ENCODE measurements at regions not wholly inside any gene's neighbourhood (a gene's known extent, or its start where the extent isn't known, plus 50 kb on each side); places are given as distances from the start of the nearest gene placed in this dataset.
"Not testable (repeated sequence)": the region's sequence is repeated elsewhere in the genome, so short reads cannot be mapped to it uniquely, and the experiment has no call there.

DNA sequence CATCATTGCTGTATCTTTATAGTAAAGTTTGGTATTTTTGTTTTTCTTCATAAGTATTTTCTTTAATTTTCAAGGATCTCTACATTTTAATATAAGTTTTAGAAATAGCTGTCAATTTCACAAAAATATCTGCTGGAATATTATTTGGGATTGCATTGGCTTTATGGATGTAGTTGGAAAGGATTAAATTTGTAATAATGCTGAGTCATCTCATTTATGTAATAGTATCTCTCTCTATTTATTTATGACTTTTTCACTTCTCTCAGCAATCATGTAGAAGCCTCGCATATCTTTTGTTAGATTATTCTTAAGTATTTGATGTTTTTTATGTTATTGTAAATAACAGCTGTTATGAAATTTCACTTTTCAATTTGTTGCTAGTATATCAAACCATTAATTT lies 223.1 kb upstream of the POGK start:
- DNase-seq (ENCODE audit: low spot score) = no peak

DNA sequence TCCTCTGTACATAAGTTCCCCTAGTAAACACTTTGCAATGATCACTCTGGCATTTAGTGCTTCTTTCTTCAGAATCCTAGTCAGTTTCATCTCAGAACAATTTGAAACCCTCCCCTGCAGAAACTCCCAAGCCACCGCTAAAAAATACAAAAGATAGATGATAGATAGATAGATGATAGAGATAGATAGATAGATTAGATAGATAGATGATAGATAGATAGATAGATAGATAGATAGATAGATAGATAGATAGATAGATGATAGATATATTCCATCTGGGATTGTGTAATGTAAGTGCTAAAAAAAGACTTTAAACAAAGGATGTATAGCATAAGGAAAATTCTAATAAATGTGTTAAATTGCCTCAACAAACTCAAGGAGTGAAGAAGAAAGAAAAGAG lies 212.6 kb upstream of the POGK start:
- DNase-seq (ENCODE audit: low spot score) = no peak

DNA sequence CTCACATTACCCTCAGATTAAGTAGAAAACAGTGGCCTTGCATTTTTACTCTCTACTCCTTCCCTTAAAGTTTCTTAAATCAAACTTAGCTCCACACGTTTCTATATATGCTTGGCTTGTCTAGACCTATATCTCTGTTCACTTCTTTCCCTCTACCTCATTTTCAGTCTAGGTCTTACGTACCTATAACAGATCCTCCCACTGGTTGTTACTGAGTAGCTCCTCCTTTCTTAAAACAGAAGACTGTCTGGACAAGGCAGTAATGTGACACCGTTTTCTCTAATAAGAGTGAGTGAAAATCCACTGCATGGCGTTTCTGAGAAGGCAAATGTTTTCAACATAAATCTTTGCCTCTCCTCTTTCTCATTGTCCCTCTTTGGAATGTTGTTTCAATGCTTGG lies 211.7 kb upstream of the POGK start:
- DNase-seq (ENCODE audit: low spot score) = no peak

DNA sequence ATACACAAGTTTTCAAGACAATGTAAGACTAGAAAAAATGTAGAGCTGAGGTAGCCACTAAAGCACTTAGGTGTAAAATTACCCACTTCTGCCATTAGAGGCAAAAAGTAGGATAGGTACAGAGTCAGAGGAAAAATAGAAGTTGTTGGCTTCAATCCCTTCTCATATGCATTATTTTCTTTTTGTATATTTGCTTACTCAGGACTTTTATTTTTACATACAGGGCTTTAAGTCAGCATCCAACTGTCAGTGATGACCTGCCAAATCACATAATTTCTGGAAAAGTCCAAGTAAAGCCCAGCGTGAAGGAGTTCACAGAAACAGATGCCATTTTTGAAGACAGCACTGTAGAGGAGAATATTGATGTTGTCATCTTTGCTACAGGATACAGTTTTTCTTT lies 211.0 kb upstream of the POGK start:
- no peak for DNase-seq (ENCODE audit: low spot score)

DNA sequence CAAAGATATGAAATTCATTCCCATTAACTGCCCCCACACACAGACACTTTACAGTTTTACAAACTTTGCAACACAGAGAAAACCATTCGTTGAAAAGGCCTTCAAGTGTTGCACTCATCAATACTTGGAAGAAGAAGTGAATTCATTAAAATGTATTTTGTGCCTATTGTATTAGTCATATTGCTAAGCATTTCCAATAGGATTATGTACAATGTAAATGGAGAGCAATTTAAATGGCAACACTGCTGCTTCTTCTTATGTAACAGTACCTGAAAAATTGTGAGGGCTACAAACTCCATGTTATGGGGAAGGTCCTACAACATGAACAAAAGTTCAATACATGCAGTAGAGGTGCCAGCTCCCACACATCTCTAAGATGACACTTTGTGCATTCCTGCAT lies 209.3 kb upstream of the POGK start:
- DNase-seq (ENCODE audit: low spot score) = no peak

DNA sequence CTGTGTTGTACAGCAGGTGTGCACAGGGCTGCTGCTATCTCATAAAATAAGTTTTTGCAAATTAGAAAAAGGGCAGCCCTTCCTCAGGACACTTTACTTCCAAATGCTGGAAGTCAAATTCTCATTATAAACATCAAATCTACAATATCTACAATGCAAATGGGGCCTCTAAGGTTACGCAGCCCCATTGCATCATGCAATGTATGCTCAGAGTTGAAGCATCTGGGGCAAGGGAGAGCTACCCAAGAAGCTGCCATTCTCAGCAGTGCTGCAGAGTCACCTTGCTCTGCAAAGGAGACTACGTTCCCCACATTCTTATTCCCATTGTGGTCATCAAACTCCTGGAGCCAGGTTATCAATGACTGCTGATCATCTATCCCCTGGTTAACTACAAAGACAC lies 208.9 kb upstream of the POGK start:
- no peak for DNase-seq (ENCODE audit: low spot score)

DNA sequence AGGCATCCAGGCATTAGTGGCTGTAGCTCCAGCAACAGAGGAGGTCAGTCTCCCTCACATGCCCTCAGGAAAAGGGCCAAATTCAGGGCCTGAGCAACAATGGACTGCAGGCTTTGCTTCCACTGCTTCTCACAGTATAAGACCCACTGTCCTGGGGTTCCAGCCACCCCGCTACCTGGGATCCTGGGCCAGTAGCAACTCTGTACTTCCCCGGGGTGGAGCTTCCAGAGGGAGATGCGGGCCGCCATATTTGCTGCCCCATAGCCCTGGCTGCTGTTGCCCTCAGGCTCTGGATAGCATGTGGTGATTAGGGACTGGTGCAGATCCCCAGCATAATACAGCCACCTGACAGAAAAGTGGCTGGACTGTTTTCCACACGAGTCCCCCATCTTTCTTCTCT lies 201.1 kb upstream of the POGK start:
- no peak for DNase-seq (ENCODE audit: low spot score)

DNA sequence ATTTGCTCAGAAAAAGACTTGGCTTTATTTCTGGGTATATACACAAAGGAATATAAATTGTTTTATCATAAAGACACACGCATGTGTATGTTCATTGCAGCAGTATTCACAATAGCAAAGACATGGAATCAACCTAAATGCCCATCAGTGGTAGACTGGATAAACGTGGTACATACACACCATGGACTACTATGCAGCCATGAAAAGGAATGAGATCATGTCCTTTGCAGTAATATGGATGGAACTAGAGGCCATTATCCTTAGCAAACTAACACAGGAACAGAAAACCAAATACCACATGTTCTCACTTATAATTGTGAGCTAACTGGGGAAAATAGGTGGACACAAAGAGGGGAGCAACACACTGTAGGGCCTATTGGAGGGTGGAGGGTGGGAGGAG lies 182.0 kb upstream of the POGK start:
- DNase-seq (ENCODE audit: low spot score) = not testable (repeated sequence)

DNA sequence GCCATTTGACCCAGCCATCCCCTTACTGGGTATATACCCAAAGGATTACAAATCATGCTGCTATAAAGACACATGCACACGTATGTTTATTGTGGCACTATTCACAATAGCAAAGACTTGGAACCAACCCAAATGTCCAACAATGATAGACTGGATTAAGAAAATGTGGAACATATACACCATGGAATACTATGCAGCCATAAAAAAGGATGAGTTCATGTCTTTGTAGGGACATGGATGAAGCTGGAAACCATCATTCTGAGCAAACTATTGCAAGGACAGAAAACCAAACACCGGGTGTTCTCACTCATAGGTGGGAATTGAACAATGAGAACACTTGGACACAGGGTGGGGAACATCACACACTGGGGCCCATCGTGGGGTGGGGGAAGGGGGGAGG lies 172.5 kb upstream of the POGK start:
- DNase-seq (ENCODE audit: low spot score) = not testable (repeated sequence)

DNA sequence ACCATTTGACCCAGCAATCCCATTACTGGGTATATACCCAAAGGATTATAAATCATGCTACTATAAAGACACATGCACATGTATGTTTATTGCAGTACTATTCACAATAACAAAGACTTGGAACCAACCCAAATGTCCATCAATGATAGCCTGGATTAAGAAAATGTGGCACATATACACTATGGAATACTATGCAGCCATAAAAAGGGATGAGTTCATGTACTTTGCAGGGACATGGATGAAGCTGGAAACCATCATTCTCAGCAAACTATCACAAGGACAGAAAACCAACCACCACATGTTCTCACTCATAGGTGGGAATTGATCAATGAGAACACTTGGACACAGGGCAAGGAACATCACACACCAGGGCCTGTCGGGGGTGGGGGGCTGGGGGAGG lies 171.7 kb upstream of the POGK start:
- not testable (repeated sequence) for DNase-seq (ENCODE audit: low spot score)

DNA sequence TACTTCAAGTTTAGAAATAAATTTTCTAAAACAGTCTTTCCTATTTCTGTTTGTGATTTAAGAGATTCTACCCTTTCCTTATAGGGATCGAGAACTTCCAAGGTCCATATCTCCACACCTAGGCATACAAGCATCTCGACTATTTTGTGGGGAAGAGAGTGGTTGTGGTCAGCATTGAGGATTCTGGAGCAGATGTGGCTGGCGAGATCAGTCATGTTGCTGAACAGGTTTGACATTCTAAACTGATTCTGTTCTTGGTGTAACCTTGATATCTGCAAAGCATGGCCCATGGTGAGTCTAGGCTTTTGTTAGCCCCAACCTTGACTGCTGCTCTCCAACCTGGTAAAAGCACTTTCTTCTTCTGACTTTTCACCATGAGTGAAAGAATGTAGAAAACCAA lies 167.6 kb upstream of the POGK start:
- no peak for DNase-seq (ENCODE audit: low spot score)

DNA sequence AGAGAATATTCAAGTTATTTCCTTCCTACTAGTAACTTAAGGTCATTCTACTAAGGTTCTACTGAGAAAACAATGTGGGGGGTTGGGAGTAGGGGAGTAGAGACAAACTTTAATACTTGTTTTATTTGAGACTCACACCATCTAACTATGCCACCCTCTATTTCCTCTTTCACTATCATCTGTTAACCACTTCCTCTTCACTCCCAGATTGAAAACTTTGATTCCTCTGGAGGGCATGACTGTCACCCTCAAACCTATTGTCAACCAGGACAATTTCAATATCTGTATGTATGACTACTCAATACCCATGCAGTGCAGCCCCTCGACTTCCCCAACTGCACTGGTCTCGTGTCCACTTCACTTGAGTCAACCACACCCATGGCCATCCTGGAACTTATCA lies 165.6 kb upstream of the POGK start:
- no peak for DNase-seq (ENCODE audit: low spot score)

DNA sequence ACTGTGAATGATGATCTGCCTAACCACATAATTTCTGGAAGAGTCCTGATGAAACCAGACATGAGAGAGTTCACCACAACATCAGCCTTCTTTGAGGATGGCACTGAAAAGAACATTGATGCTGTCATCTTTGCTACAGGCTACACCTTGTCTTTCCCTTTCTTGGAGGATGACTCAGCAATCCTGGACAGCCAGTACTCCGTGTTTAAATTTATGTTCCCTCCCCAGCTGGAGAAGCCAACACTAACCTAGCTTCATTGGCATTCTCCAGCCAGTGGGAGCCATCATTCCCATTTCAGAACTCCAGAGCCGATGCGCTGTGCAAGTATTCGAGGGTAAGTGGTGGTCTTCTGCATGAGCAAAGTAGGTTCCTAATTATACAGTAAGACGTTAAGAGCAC lies 164.1 kb upstream of the POGK start:
- DNase-seq (ENCODE audit: low spot score) = no peak

DNA sequence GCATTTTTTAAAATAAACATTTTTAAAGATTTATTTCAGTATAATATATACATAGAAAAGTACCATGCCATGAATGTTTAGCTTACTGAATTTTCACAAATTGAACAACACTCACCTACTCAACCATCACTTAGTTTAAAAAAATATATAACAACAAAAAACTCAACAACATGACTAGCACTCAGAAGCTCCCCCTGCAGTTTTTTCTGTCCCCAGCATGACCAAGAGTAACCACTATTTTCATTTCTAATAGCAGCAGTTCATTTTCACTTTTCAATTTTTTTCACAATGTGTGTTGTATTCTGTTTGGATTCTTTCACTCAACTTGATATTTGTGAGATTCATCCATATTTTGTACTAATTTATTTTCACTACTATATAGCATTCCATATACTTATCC lies 162.3 kb upstream of the POGK start:
- DNase-seq (ENCODE audit: low spot score) = no peak

DNA sequence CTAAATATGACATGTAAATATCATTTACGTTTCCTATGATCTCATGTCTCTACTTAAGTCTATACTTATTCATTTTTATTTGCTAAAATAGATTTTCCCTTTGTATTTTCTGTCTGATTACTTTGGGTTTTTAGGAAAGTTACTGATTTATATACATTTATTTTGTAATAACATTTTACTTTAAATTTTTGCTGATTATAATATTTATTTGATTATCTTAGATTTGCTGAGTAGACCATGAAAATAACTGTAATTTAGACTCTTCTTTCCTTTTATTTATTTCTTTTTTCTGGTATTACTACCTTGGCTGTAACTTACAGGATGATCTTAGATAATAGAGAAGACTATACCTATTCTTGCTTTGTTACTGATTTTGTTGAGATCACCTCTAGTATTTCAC lies 159.9 kb upstream of the POGK start:
- no peak for DNase-seq (ENCODE audit: low spot score)

DNA sequence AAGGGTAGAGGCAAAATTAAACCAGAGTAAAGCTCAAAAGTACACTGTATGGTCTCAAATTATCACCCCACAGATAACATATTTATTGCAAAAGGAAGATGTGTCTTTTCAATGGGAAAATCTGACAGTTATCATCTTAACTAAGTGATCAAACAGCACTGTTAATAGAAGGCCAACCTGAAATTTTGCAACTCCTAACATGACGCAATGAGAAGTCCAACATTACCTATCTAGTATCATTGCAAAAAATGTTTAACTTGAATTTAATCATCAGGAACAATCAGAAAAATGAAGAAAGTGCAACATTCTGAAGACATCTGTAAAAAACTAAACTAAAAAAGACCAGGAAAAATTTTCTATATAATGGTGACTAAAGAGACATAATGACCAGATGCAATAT lies 156.7 kb upstream of the POGK start:
- no peak for DNase-seq (ENCODE audit: low spot score)

DNA sequence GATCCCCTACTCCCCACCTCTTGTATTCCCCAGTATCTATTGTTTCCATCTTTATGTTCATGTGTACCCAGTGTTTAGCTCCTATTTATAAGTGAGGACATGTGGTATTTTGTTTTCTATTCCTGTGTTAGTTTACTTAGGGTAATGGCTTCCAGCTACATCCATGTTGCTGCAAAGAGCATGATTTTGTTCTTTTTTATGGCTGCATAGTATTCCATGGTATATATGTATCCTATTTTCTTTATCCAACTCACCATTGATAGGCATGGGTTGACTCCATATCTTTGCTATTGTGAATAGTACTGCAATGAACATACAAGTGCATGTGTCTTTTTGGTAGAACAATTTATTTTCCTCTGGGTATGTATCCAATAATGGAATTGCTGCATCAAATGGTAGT lies 154.6 kb upstream of the POGK start:
- DNase-seq (ENCODE audit: low spot score) = not testable (repeated sequence)

DNA sequence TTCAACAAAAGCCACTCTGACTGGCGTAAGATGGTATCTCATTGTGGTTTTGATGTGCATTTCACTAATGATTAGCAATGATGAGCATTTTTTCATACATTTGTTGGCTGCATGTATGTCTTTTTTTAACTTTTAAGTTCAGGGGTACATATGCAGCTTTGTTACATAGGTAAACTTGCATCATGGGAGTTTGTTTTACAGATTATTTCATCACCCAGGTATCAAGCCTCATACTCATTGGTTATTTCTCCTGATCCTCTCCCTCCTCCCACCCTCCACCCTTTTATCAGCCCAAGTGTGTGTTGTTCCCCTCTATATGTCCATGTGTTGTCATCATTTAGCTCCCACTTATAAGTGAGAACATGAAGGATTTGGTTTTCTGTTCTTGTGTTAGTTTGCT lies 154.1 kb upstream of the POGK start:
- no peak for DNase-seq (ENCODE audit: low spot score)

DNA sequence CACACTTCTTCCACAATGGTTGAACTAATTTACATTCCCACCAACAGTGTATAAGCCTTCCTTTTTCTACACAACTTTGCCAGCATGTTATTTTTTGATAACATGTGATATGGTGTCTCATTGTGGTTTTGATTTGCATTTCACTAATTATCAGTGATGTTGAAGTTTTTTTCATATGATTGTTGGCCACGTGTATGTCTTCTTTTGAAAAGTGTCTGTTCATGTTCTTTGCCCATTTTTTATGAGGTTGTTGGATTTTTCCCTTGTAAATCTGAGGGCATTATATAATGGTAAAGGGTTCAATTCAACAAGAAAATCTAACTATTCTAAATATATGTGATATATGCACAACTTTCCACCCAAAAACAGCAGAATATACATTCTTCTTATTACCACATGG lies 153.4 kb upstream of the POGK start:
- DNase-seq (ENCODE audit: low spot score) = not testable (repeated sequence)

DNA sequence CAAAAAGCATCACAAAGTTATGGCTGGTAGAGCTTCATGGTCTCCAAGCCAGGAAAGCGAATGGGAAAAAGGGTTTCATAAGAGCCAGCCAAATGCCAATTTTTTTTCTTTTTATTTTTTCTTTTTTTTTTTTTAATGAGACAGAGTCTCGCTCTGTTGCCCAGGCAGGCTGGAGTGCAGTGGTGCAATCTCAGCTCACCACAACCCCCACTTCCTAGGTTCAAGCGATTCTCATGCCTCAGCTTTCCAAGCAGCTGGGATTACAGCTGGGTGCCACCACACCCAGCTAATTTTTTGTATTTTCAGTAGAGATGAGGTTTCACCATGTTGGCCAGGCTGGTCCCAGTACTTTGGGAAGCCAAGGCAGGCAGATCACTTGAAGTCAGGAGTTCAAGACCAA lies 148.7 kb upstream of the POGK start:
- DNase-seq (ENCODE audit: low spot score) = not testable (repeated sequence)

DNA sequence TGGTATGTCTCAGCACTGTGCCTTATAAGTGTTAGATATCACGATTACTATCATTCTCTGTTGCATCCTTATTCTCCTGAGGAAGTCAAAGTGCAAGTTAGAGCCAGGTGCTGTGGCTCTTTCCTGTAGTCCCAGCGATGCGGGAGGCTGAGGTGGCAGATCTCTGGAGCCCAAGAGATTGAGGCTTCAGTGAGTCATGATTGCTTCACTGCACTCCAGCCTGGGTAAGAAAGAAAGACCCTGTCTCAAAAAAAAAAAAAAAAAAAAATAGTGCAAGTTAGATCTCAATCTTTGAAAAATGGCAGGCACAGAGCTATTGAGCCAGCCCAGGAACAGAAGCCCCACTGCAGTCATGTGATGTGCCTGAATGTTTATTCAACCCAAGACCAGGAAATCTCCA lies 147.8 kb upstream of the POGK start:
- no peak for DNase-seq (ENCODE audit: low spot score)

DNA sequence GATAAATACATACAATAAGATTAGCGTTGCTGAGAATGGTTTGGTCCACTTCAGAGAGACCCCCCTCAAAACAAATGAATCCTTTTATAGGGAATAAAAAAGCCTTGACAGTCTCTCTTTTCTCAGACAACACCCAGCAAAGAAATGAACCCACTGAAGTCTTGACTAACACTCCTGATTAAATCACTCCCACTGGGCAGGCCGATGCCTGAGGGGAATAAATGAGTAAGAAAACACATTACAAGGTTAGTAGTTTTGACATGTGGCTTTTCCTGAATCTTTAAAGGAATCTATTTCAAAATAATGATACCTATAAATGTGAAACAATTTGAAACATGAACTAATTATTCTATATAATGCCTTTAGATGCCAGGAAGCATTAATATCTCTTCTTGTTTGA lies 146.9 kb upstream of the POGK start:
- no peak for DNase-seq (ENCODE audit: low spot score)

DNA sequence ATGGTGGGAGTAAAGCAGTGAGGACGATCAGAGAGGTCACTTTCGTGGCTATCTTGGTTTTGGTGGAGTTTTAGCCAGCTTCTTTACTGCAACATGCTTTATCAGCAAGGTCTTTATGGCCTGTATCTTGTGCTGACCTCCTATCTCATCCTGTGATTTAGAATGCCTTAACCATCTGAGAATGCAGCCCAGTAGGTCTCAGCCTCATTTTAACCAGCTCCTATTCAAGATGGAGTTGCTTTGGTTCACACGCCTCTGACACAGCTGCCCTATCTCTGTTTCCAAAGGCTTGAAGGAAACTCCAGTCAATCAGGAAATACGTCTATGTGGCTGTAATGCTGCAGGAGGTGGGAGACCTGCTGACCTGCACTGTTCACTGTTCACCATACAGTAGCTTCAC lies 146.1 kb upstream of the POGK start:
- DNase-seq (ENCODE audit: low spot score) = no peak

DNA sequence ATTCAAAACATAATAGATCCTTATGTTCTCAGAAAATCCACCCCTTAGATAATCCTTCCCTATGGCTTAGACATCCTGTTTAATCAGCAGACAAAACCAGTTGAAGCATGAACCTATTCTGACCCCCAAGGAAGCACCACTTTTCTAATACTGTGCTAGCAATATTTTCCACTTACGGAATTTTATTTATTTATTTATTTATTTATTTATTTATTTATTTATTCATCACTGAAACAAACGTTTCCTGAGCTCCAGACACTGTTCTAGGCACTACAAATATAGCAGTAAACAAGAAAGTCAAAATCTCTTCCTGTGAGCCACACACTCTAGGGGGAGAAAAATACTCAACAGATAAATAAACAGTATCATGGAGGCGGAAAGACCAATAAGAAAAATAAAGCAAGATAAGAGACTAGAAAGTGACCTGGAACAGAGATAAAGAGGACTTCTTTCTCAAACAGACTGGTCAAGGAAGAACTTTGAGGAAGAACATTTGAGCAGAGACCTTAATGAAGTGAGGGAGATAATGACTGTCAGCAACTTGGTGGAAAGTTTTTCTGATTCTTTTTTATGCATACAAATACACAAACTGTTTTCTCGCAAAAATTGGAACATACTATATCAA lies 145.5 kb upstream of the POGK start:
- DNase-seq (ENCODE audit: low spot score) = no peak

DNA sequence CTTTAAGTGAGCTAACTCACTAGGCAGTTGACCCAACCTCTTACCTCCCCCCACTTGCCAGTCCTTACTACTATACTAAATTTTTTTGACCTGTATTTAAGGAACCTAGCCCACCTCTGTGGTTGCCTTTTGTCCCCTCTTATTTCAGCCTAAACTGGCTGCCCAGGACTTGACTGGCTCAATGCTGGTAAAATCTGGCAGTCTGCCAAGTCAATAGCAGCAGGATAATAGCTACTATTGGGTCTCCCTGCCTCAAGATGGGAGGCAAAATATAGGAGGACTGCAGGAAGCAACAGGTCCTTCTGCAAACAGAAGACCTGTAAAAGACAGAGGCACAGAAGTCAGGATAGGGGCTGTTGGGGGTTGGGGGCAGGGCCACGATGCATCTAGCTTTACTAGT lies 144.2 kb upstream of the POGK start:
- no peak for DNase-seq (ENCODE audit: low spot score)

All from pons (tissue), 1 donor.